H1 (cell line): ENCODE measurements at regions not wholly inside any gene's neighbourhood (a gene's known extent, or its start where the extent isn't known, plus 50 kb on each side); places are given as distances from the start of the nearest gene placed in this dataset.

Source experiments
- CTCF ChIA-PET: fragments of 300-600 bp; sonication (Branson Sonifier 250); formaldehyde crosslinking; loops from one replicate; lab custom pipeline; 2021; ENCODE audit not compliant: partially characterized antibody; lab: Charles Lee
- POLR2A ChIA-PET: fragments of 300-600 bp; sonication (Branson Sonifier 250); formaldehyde crosslinking; loops from one replicate; lab custom pipeline; 2021; ENCODE audit warnings: inconsistent platforms; ENCODE audit not compliant: partially characterized antibody; lab: Charles Lee
- DNase-seq, 2 experiments: peaks; one replicate each; pipeline versions ENCODE4 v3.0.0 to v3.0.0-alpha.2; 2010 to 2022; ENCODE audit warnings: low spot score in 2 of 2, low read depth in 1 of 2, mixed read lengths in 1 of 2
- FAIRE-seq: peaks from 2 replicates; lab custom pipeline; 2011; peaks lifted over from hg19 to GRCh38; lab: Jason Lieb, UNC
- H2AFZ ChIP-seq: 2 replicates; pipeline ENCODE4 v1.8.1; 2012; ENCODE audit warnings: low read length, inconsistent platforms
- H2AK5ac ChIP-seq: 2 replicates; pipeline ENCODE4 v1.6.1; 2013; ENCODE audit warnings: low read depth, low read length
- H2BK120ac ChIP-seq: replicated peaks from 2 replicates; pipeline ENCODE3; 2013; ENCODE audit warnings: low read depth, low read length, inconsistent platforms
- H2BK12ac ChIP-seq: 2 replicates; pipeline ENCODE4 v1.6.1; 2013; ENCODE audit warnings: low read depth, low read length
- H2BK15ac ChIP-seq: 2 replicates; pipeline ENCODE4 v1.6.1; 2013; ENCODE audit warnings: low read length
- H2BK20ac ChIP-seq: 2 replicates; pipeline ENCODE4 v1.6.1; 2013; ENCODE audit warnings: low read length
- H2BK5ac ChIP-seq: 2 replicates; pipeline ENCODE4 v1.6.1; 2013; ENCODE audit warnings: low read depth, low read length
- H3K14ac ChIP-seq: 2 replicates; pipeline ENCODE4 v1.6.1; 2013; ENCODE audit warnings: inconsistent platforms; ENCODE audit not compliant: insufficient read length
- H3K18ac ChIP-seq: 2 replicates; pipeline ENCODE4 v1.6.1; 2013; ENCODE audit warnings: low read length; ENCODE audit errors: extremely low read depth
- H3K23ac ChIP-seq: 2 replicates; pipeline ENCODE4 v1.6.1; 2013; ENCODE audit warnings: inconsistent platforms; ENCODE audit not compliant: insufficient read length
- H3K23me2 ChIP-seq: 2 replicates; pipeline ENCODE4 v1.6.1; 2013; ENCODE audit warnings: low read depth, low read length
- H3K27ac ChIP-seq: 2 replicates; pipeline ENCODE4 v1.6.1; 2011; ENCODE audit warnings: low read depth, low read length, inconsistent platforms
- H3K27me3 ChIP-seq, 4 experiments: replicated peaks in 1 of 4; 1 replicate in 1 of 4; 2 replicates in 3 of 4; pipeline versions ENCODE4 v1.6.1 to v1.8.1; 2011 to 2013; ENCODE audit warnings: low read length in 3 of 4, mild to moderate bottlenecking in 3 of 4, inconsistent platforms in 2 of 4, mixed read lengths in 2 of 4, moderate library complexity in 1 of 4; ENCODE audit not compliant: control insufficient read depth in 3 of 4, insufficient read depth in 3 of 4; ENCODE audit errors: extremely low read depth in 1 of 4
- H3K36me3 ChIP-seq, 4 experiments: 2 replicates each; pipeline versions ENCODE4 v1.6.1 to v1.8.1; 2011 to 2013; ENCODE audit warnings: mild to moderate bottlenecking in 4 of 4, low read length in 3 of 4, moderate library complexity in 2 of 4, control low read depth in 1 of 4, inconsistent platforms in 1 of 4; ENCODE audit not compliant: insufficient read depth in 4 of 4, control insufficient read depth in 2 of 4
- H3K4ac ChIP-seq: replicated peaks from 2 replicates; pipeline ENCODE3; 2013; ENCODE audit warnings: low read length, low read depth, mixed read lengths, inconsistent platforms; ENCODE audit not compliant: insufficient read length
- H3K4me1 ChIP-seq, 4 experiments: replicated peaks in 1 of 4; 1 replicate in 1 of 4; 2 replicates in 3 of 4; pipeline versions ENCODE4 v1.6.1 to v1.8.1; 2011 to 2013; ENCODE audit warnings: low read length in 3 of 4, inconsistent platforms in 2 of 4, mixed read lengths in 1 of 4; ENCODE audit not compliant: insufficient read depth in 4 of 4, control insufficient read depth in 3 of 4
- H3K4me2 ChIP-seq, 2 experiments: 2 replicates each; pipeline versions ENCODE4 v1.6.1 to v1.8.1; 2011 to 2013; ENCODE audit warnings: low read depth in 2 of 2, low read length in 2 of 2, control low read depth in 1 of 2, inconsistent platforms in 1 of 2, mild to moderate bottlenecking in 1 of 2; ENCODE audit not compliant: insufficient read depth in 1 of 2
- H3K4me3 ChIP-seq, 4 experiments: fragments of 200-600, 300-600 bp in 1 of 4; sonication (generic), shearing (Covaris generic), sonication (Bioruptor Twin) in 1 of 4; 2 replicates each; pipeline versions ENCODE4 v1.5.1 to v1.8.1; 2011 to 2016; ENCODE audit warnings: low read length in 4 of 4, low read depth in 3 of 4, control low read depth in 2 of 4, inconsistent platforms in 2 of 4, mild to moderate bottlenecking in 2 of 4, mixed read lengths in 1 of 4, moderate library complexity in 1 of 4; ENCODE audit not compliant: insufficient read depth in 2 of 4; ENCODE audit errors: extremely low read depth in 1 of 4
- H3K56ac ChIP-seq: replicated peaks from 2 replicates; pipeline ENCODE3; 2013; ENCODE audit warnings: low read depth, mild to moderate bottlenecking, mixed read lengths, low read length, inconsistent platforms; ENCODE audit not compliant: insufficient read length
- H3K79me1 ChIP-seq: 2 replicates; pipeline ENCODE4 v1.6.1; 2013; ENCODE audit warnings: low read depth, low read length, control low read depth
- H3K79me2 ChIP-seq, 2 experiments: 2 replicates each; pipeline versions ENCODE4 v1.6.1 to v1.8.1; 2012 to 2013; ENCODE audit warnings: low read length in 2 of 2, mild to moderate bottlenecking in 2 of 2, inconsistent platforms in 1 of 2; ENCODE audit not compliant: insufficient read depth in 2 of 2, control insufficient read depth in 1 of 2
- H3K9ac ChIP-seq, 4 experiments: replicated peaks in 1 of 4; 1 replicate in 1 of 4; 2 replicates in 3 of 4; pipeline versions ENCODE4 v1.6.1 to v1.8.1; 2011 to 2013; ENCODE audit warnings: low read depth in 3 of 4, low read length in 3 of 4, control low read depth in 2 of 4, mild to moderate bottlenecking in 2 of 4, moderate library complexity in 2 of 4, inconsistent platforms in 1 of 4; ENCODE audit errors: extremely low read depth in 1 of 4
- H3K9me3 ChIP-seq, 2 experiments: 2 replicates each; pipeline versions ENCODE4 v1.6.1 to v1.8.1; 2012 to 2013; ENCODE audit warnings: mild to moderate bottlenecking in 2 of 2, moderate library complexity in 2 of 2, control low read depth in 1 of 2, inconsistent platforms in 1 of 2, low read depth in 1 of 2, low read length in 1 of 2, mixed read lengths in 1 of 2; ENCODE audit not compliant: insufficient read depth in 2 of 2
- H4K20me1 ChIP-seq, 2 experiments: replicated peaks in 1 of 2; 2 replicates each; pipeline versions ENCODE3 to v1.8.1; 2011 to 2013; ENCODE audit warnings: inconsistent platforms in 2 of 2, low read length in 2 of 2, mild to moderate bottlenecking in 1 of 2; ENCODE audit not compliant: insufficient read depth in 2 of 2, control insufficient read depth in 1 of 2
- H4K5ac ChIP-seq: 2 replicates; pipeline ENCODE4 v1.6.1; 2013; ENCODE audit warnings: low read length, low read depth, mixed read lengths, inconsistent platforms; ENCODE audit not compliant: insufficient read length
- H4K8ac ChIP-seq: 2 replicates; pipeline ENCODE4 v1.8.0; 2013; ENCODE audit warnings: mild to moderate bottlenecking, moderate library complexity, low read length, inconsistent platforms; ENCODE audit not compliant: insufficient read depth; ENCODE audit errors: extremely low read depth
- H4K91ac ChIP-seq: replicated peaks from 2 replicates; pipeline ENCODE3; 2013; ENCODE audit warnings: low read length, mixed read lengths, inconsistent platforms; ENCODE audit not compliant: insufficient read length
- CREB1 ChIP-seq: IDR thresholded peaks from 2 replicates; pipeline ENCODE4 v1.6.1; 2012; ENCODE audit warnings: inconsistent platforms
- KDM1A ChIP-seq: fragments of 200-600, 300-600 bp; sonication (generic); IDR thresholded peaks from 2 replicates; pipeline ENCODE4 v1.7.1; 2016; ENCODE audit warnings: mild to moderate bottlenecking, low read length, borderline replicate concordance
- RNF2 ChIP-seq: fragments of 200-900, 300-1000 bp; sonication (generic); IDR thresholded peaks from 2 replicates; pipeline ENCODE4 v1.7.1; 2016; ENCODE audit warnings: borderline replicate concordance, low read depth, mild to moderate bottlenecking, antibody characterized with exemption, low read length; ENCODE audit not compliant: poor library complexity, severe bottlenecking; ENCODE audit errors: missing control alignments
- SRF ChIP-seq: IDR thresholded peaks from 2 replicates; pipeline ENCODE4 v1.6.1; 2011; ENCODE audit warnings: mild to moderate bottlenecking, low read depth, low read length, moderate library complexity
- SUZ12 ChIP-seq: fragments of 200-600 bp; sonication (generic); IDR thresholded peaks from 2 replicates; pipeline ENCODE4 v1.6.1; 2012; ENCODE audit warnings: mild to moderate bottlenecking, inconsistent platforms, low read length, moderate library complexity, mixed read lengths
- TAF1 ChIP-seq: IDR thresholded peaks from 2 replicates; pipeline ENCODE4 v1.6.1; 2011; ENCODE audit warnings: mild to moderate bottlenecking, low read depth, low read length
- TEAD4 ChIP-seq: IDR thresholded peaks from 2 replicates; pipeline ENCODE4 v1.6.1; 2012; ENCODE audit warnings: low read depth, low read length, inconsistent platforms, mixed read lengths
- WGBS, 2 experiments: shearing (Covaris generic) in 1 of 2; methylation state at CpG; one replicate each; pipeline versions ENCODE4 v1.1.6 to v1.1.7; 2013 to 2015; ENCODE audit warnings: low lambda C conversion rate in 2 of 2, mixed read lengths in 2 of 2, inconsistent platforms in 1 of 2, low coverage in 1 of 2, missing lambda C conversion rate in 1 of 2; ENCODE audit not compliant: insufficient replicate concordance in 2 of 2, insufficient coverage in 1 of 2, insufficient read length in 1 of 2; ENCODE audit errors: extremely low coverage in 1 of 2, missing lambda C conversion rate in 1 of 2; 5-methylcytosine and 5-hydroxymethylcytosine counted together

GRCh38 chr4:188942606-188943005 is 803.4 kb downstream of the TRIML1 start:
- no peaks in the 10 kb centered on the region for H3K36me3 ChIP-seq
- H4K20me1 ChIP-seq: no peaks in the 10 kb centered on the region
- H4K8ac ChIP-seq: no peak overlapping the region
- no peak overlapping the region for H3K27ac ChIP-seq
- H3K79me2 ChIP-seq: no peaks in the 10 kb centered on the region
- DNase-seq (no peak), FAIRE-seq (no peak)
- TF ChIP-seq SRF: no peak
- TF ChIP-seq CREB1: no peak
- TF ChIP-seq RNF2: no peak
- no peak for TF ChIP-seq KDM1A
- no peak for TF ChIP-seq SUZ12
- no peak for TF ChIP-seq TEAD4
- no peak for TF ChIP-seq TAF1
- H3K23me2 ChIP-seq: no peaks in the 10 kb centered on the region
- no peak overlapping the region for H4K91ac ChIP-seq
- H3K14ac ChIP-seq: no peak overlapping the region
- H3K23ac ChIP-seq: no peak overlapping the region
- no peak overlapping the region for H3K9ac ChIP-seq
- H3K4me1 ChIP-seq: no peaks in the 10 kb centered on the region
- no peak overlapping the region for H3K4me3 ChIP-seq
- no peak overlapping the region for H3K56ac ChIP-seq
- no peak overlapping the region for H3K4ac ChIP-seq
- CTCF ChIA-PET: interaction anchor here (0.6 kb wide), 1 partner anchor 9 kb away, joined by 3 read pairs; no protein-coding TSS in a partner anchor
- no peak overlapping the region for H4K5ac ChIP-seq
- POLR2A ChIA-PET: no interaction called here
- no peaks in the 10 kb centered on the region for H3K79me1 ChIP-seq
- 0 out of 2 replicates have a peak overlapping the region, but pooled peaks have one; percentile 64 for H2AFZ ChIP-seq
- H2BK120ac ChIP-seq: no peak overlapping the region
- H3K18ac ChIP-seq: no peak overlapping the region
- no peak overlapping the region for H2BK15ac ChIP-seq
- H3K4me2 ChIP-seq: no peak overlapping the region
- H2BK20ac ChIP-seq: no peak overlapping the region
- H2BK5ac ChIP-seq: no peak overlapping the region
- no peaks in the 10 kb centered on the region for H3K9me3 ChIP-seq
- no peaks in the 10 kb centered on the region for H3K27me3 ChIP-seq
- H2BK12ac ChIP-seq: no peak overlapping the region
- H2AK5ac ChIP-seq: no peak overlapping the region
- WGBS, 2 experiments: 74% methylated on average over 3 of the region's 3 CpGs; no CpG with 5 or more reads in 1 of the 2 experiments
